ENCODE measurements at regions not wholly inside any gene's neighbourhood (a gene's known extent, or its start where the extent isn't known, plus 50 kb on each side); places are given as distances from the start of the nearest gene placed in this dataset.

- H3K4me3 ChIP-seq (ENCODE audit: low read depth, low read length), result no peak overlapping the region
- TF ChIP-seq, protein P1, sequence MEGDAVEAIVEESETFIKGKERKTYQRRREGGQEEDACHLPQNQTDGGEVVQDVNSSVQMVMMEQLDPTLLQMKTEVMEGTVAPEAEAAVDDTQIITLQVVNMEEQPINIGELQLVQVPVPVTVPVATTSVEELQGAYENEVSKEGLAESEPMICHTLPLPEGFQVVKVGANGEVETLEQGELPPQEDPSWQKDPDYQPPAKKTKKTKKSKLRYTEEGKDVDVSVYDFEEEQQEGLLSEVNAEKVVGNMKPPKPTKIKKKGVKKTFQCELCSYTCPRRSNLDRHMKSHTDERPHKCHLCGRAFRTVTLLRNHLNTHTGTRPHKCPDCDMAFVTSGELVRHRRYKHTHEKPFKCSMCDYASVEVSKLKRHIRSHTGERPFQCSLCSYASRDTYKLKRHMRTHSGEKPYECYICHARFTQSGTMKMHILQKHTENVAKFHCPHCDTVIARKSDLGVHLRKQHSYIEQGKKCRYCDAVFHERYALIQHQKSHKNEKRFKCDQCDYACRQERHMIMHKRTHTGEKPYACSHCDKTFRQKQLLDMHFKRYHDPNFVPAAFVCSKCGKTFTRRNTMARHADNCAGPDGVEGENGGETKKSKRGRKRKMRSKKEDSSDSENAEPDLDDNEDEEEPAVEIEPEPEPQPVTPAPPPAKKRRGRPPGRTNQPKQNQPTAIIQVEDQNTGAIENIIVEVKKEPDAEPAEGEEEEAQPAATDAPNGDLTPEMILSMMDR (IDR thresholded peaks at IDR 0.05; ENCODE audit: borderline replicate concordance, insufficient read depth, low read depth, low read length), result no peak
Measured at GRCh38 chr22:47345025-47345424, 582.6 kb downstream of the TBC1D22A start.

DNA sequence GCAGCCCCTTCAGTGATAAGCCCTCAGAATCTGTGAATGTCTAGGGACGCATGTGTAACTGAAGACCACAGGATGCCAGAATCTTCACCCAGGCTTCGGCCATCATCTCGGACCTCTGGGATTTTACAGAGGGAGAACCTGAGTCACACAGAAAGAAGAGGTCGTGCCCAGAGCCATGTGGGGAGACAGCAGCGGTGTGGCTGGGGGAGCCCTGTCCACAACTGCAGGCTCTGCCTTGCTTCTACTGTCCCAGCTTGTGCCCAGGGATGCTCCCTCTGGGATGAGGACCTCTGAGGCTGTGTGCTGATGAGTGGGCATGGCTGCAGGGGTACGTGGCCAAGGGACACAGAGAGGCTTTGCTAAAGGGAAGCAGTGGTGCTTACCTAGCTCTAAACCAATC lies 582.0 kb downstream of the TBC1D22A start:
- TF ChIP-seq, protein P1 (IDR thresholded peaks at IDR 0.05; ENCODE audit: borderline replicate concordance, insufficient read depth, low read depth, low read length), result no peak
- no peak overlapping the region for H3K4me3 ChIP-seq (ENCODE audit: low read depth, low read length)

GRCh38 chr22:47343611-47344010 lies 581.2 kb downstream of the TBC1D22A start:
- H3K4me3 ChIP-seq (ENCODE audit: low read depth, low read length), result no peak overlapping the region
- TF ChIP-seq, protein P1 (IDR thresholded peaks at IDR 0.05; ENCODE audit: borderline replicate concordance, insufficient read depth, low read depth, low read length), result no peak

DNA sequence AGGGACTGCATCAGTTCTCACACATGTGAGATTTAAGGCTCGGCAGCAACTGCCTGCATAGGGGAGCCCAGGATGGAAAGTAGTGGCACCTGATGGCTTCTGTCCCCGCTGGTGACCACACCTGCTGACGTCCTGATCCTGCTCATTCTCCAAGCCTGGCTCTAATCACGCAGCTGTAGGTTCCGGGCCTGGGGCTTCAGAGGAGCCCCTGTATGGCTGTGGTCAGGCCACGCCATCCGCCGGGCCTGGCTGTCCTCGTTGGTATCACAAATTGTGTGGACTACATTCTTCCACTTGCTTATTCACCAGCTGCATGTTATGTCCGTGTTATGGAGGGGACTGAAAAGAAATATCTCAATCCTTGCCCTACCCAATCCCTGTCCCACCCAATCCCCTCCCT lies 580.0 kb downstream of the TBC1D22A start:
- H3K4me3 ChIP-seq (ENCODE audit: low read depth, low read length), result no peak overlapping the region
- TF ChIP-seq, protein P1 (IDR thresholded peaks at IDR 0.05; ENCODE audit: borderline replicate concordance, insufficient read depth, low read depth, low read length), result no peak

DNA sequence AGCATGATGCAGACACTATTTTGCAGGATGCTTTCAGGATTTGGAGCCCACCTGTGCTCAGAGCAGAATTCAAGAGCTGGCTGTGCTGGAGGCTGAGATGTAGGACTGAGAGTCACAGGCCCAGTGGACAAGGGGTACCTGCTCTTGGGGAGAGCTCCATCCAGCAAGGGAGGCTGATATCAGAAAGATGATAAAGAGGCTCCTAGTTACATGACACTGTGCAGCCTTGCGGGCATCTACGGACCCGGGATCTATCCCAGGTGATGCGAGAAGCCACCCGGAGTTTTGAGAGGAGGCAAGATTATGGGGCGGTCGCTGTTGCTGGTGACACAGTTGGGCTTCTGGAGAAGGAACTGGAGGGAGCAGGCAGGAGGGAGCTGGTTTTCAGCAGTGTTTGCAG lies 579.0 kb downstream of the TBC1D22A start:
- TF ChIP-seq, protein P1 (IDR thresholded peaks at IDR 0.05; ENCODE audit: borderline replicate concordance, insufficient read depth, low read depth, low read length), result no peak
- no peak overlapping the region for H3K4me3 ChIP-seq (ENCODE audit: low read depth, low read length)

DNA sequence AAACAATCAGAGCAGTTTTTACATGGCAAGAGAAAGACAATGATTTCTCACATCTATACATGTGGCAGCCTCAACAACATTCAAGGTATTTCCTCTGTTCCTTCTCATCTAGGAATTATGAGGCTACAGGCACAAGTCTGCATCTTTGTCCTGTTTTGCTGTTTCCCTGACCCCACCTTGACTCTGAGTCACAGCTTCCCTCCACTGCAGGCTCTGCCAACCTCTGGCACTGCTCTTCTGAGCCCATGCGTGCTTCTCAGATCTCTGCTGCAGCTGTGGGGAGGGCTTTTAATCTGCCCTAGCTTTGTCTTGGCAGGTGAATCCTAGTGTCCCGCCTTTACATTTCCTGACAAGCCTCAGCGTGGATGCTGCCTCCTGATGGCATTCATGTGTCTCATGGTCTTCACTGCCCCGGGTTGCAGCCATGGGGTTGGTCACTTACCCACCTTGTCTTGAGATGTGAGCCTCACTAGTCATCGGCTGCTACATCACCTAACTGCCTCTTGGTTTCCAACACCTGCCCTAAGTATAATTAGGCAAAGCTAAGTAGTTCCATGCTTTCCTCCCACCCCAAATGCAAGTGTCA lies 578.5 kb downstream of the TBC1D22A start:
- TF ChIP-seq, protein P1 (IDR thresholded peaks at IDR 0.05; ENCODE audit: borderline replicate concordance, insufficient read depth, low read depth, low read length), result no peak
- H3K4me3 ChIP-seq (ENCODE audit: low read depth, low read length), result no peak overlapping the region

GRCh38 chr22:47337161-47337621 lies 574.7 kb downstream of the TBC1D22A start:
- TF ChIP-seq, protein P1 (IDR thresholded peaks at IDR 0.05; ENCODE audit: borderline replicate concordance, insufficient read depth, low read depth, low read length), result no peak
- H3K4me3 ChIP-seq (ENCODE audit: low read depth, low read length), result no peak overlapping the region
